NB4 (cell line): ENCODE measurements at regions not wholly inside any gene's neighbourhood (a gene's known extent, or its start where the extent isn't known, plus 50 kb on each side); places are given as distances from the start of the nearest gene placed in this dataset.
"Not testable (repeated sequence)": the region's sequence is repeated elsewhere in the genome, so short reads cannot be mapped to it uniquely, and the experiment has no call there.

Experiments used
- DNase-seq: peaks from one replicate; pipeline ENCODE4 v3.0.0; 2010; ENCODE audit warnings: low read depth
- H3K4me3 ChIP-seq: one replicate; pipeline ENCODE4 v1.5.1; 2011; ENCODE audit warnings: mild to moderate bottlenecking, low read depth, low read length, moderate library complexity
- MYC ChIP-seq: IDR thresholded peaks from 2 replicates; pipeline ENCODE4 v1.6.1; 2011; ENCODE audit warnings: low read depth, low read length
- POLR2A ChIP-seq: IDR thresholded peaks from 2 replicates; pipeline ENCODE4 v1.6.1; 2011; ENCODE audit warnings: mild to moderate bottlenecking; ENCODE audit not compliant: insufficient read length; ENCODE audit errors: extremely low read depth
- TF ChIP-seq, protein P1 (sequence below): IDR thresholded peaks from one replicate; pipeline ENCODE4 v1.5.1; 2012; ENCODE audit warnings: low read depth, low read length
- TF ChIP-seq, protein P2 (sequence below): IDR thresholded peaks from 2 replicates; pipeline ENCODE4 v1.6.1; 2011; ENCODE audit warnings: low read depth, low read length

DNA sequence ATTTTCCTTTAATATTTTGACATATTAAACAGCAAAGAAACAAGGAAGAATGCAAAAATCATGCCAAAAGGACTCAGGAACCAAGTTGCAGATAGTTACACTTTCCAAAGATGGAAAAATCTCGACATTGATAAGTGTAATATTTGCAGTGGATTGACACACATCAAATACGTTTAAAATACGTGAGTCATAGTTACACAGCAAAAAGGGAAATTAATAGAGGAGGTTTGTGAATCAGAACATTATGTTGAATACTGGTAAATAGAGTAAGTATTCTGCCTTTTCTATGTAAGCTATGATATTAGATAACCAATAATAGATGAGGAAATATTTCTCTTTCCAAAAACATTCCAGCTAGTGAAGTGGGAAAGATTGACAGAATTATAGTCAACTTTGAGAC, 1761.3 kb upstream of the IGFBP7 start:
- TF ChIP-seq POLR2A, result no peak
- TF ChIP-seq, protein P1, sequence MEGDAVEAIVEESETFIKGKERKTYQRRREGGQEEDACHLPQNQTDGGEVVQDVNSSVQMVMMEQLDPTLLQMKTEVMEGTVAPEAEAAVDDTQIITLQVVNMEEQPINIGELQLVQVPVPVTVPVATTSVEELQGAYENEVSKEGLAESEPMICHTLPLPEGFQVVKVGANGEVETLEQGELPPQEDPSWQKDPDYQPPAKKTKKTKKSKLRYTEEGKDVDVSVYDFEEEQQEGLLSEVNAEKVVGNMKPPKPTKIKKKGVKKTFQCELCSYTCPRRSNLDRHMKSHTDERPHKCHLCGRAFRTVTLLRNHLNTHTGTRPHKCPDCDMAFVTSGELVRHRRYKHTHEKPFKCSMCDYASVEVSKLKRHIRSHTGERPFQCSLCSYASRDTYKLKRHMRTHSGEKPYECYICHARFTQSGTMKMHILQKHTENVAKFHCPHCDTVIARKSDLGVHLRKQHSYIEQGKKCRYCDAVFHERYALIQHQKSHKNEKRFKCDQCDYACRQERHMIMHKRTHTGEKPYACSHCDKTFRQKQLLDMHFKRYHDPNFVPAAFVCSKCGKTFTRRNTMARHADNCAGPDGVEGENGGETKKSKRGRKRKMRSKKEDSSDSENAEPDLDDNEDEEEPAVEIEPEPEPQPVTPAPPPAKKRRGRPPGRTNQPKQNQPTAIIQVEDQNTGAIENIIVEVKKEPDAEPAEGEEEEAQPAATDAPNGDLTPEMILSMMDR, result no peak
- TF ChIP-seq, protein P2, sequence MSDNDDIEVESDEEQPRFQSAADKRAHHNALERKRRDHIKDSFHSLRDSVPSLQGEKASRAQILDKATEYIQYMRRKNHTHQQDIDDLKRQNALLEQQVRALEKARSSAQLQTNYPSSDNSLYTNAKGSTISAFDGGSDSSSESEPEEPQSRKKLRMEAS, result no peak
- no peak for TF ChIP-seq MYC
- H3K4me3 ChIP-seq, result no peak overlapping the region
- DNase-seq, result no peak

DNA sequence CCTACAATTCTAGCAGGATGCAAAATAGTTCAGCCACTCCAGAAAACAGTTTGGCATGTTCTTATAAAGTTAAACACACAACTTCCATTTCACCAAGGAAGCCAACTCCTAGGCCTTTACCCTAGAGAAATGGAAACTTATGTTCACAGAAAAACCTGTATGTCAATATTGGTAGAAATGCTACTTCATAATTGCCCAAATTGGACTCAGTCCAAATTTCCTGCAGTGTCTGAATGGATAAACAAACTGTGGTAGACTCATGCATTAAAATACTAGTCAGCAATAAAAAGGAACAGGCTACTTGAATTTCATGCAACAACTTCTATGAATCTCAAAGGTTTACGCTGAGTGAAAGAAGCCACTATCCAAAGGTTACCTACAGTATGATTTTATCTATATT, 1738.8 kb upstream of the IGFBP7 start:
- H3K4me3 ChIP-seq, result no peak overlapping the region
- no peak for DNase-seq
- TF ChIP-seq, protein P2, result no peak
- TF ChIP-seq MYC (no peak), POLR2A (no peak)
- TF ChIP-seq, protein P1, result no peak

DNA sequence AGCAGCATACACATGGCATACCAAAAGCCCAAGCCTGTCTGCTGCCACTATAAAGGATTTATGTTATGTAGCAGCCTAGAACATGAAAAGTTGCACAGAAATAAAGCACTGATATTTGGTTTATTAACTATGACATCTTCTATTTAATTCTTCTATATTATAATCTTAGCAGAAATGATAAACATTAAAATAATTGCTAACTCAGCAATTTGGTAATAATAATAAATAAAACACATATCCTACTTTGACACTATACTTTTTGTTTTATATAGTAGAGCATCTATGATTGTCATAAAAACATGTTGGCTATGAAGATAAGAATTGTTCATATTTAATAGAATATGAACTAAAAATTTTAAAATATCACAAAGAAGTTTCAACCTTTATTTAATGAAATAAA, 1733.3 kb upstream of the IGFBP7 start:
- DNase-seq, result no peak
- TF ChIP-seq POLR2A (no peak), MYC (no peak)
- TF ChIP-seq, protein P2, result no peak
- TF ChIP-seq, protein P1, result no peak
- no peak overlapping the region for H3K4me3 ChIP-seq

DNA sequence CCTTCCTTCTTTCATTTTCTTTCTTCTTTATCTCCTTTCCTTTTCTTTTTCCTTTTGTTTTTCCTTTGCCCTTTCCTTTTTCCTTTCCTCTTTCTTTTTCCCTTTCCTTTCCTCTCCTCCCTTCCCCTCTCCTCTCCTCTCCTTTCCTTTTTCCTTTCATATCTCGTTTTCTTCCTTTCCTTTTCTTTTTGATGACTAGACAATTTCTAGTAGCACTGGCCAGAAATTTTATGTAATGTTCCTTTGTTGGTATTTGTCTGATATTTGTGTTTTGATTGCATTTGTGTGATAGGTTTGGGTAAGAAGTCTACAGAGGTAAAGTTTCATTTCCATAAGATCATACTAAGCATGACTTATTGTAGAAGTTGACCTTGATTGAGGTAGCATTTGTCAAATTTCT, 1722.9 kb upstream of the IGFBP7 start:
- no peak for DNase-seq
- H3K4me3 ChIP-seq, result no peak overlapping the region
- TF ChIP-seq, protein P2, result no peak
- TF ChIP-seq MYC (no peak), POLR2A (no peak)

DNA sequence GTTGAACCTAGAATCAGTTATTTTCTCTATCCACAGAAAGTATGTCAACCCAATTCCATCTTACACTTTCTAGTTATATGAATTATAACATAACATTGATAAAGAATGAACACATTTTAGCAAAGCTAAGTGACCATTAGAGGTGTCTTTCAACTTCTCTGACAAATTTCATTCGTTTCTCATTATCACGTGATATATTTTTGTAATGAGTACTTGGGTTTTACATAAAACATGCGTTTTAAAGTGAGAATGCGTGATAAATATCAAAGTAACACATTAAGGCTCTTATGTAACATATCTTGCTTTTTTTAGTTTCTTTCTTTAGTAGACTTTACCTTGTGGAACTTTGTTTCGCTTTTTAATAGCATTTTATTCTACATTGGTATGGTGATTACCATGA, 1715.1 kb upstream of the IGFBP7 start:
- TF ChIP-seq, protein P2, result no peak
- TF ChIP-seq MYC (no peak), POLR2A (no peak)
- TF ChIP-seq, protein P1, result no peak
- no peak for DNase-seq
- no peak overlapping the region for H3K4me3 ChIP-seq

DNA sequence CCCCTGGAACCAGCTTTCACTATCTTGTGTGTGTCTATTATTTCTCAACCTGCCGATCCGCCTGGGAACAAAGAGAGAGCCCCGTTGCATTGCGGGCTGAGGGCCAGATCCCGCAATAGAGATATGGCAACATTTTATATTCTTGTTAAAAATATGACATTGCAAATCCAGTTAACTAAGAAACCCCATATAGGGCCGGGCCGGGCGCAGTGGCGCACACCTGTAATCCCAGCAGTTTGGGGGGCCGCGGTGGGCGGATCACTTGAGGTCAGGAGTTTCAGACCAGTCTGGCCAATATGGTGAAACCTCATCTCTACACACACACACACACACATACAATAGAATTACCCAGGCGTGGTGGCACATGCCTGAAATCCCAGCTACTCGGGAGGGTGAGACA, 1708.4 kb upstream of the IGFBP7 start:
- not testable (repeated sequence) for H3K4me3 ChIP-seq, DNase-seq

DNA sequence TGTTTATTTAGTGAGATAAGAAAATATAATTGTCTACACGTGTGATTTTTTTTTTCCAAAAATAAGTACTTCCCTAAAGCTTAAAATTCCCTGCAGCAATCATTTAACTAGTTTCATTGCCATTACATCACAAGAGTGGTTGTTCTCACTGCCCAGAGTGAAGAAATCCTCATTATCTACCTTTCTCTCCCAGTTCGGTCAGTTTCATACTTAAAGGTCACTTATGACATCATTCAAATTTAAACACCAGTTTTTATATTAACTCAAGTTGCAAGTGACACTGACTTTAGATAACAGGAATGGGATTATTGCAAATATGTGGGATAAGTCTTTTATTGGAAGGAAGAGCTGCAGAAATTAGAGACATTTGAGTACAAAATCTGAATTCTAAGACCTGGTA, 1699.8 kb upstream of the IGFBP7 start:
- TF ChIP-seq, protein P2, result no peak
- TF ChIP-seq, protein P1, result no peak
- TF ChIP-seq POLR2A (no peak), MYC (no peak)
- H3K4me3 ChIP-seq, result no peak overlapping the region
- DNase-seq, result no peak
